EL (cell line): ENCODE measurements at regions not wholly inside any gene's neighbourhood (a gene's known extent, or its start where the extent isn't known, plus 50 kb on each side); places are given as distances from the start of the nearest gene placed in this dataset.

Experiments
- DNase-seq: peaks from one replicate; pipeline ENCODE4 v3.0.0-alpha.2; 2016

GRCh38 chr5:158552241-158552640 is 547.5 kb downstream of the EBF1 start:
- no peak for DNase-seq

DNA sequence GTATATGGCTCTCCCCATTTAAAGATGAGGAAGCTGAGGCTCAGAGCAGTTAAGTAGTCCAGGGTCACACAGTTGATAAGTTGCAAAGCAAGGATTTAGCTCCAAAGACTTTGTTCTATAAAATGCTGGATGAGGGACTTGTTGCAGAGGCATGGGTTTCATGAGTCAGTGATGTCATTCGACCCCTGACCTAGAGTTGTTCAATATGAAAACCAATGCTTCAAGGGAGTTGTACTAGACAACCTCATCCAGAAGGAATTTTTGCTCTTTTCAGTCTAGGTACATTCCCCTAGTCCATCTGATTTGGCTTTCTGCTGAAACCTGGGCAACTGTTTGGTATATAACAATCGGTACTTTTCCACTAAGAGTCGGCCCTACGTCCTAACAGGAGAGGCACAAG is 550.4 kb downstream of the EBF1 start:
- DNase-seq: peak; percentile 65

GRCh38 chr5:158546748-158547147 is 553.0 kb downstream of the EBF1 start:
- DNase-seq: no peak

GRCh38 chr5:158545949-158546530 is 553.7 kb downstream of the EBF1 start:
- no peak for DNase-seq

- DNase-seq: no peak
These were observed 555.1 kb downstream of the EBF1 start for GRCh38 chr5:158544388-158545339.

DNA sequence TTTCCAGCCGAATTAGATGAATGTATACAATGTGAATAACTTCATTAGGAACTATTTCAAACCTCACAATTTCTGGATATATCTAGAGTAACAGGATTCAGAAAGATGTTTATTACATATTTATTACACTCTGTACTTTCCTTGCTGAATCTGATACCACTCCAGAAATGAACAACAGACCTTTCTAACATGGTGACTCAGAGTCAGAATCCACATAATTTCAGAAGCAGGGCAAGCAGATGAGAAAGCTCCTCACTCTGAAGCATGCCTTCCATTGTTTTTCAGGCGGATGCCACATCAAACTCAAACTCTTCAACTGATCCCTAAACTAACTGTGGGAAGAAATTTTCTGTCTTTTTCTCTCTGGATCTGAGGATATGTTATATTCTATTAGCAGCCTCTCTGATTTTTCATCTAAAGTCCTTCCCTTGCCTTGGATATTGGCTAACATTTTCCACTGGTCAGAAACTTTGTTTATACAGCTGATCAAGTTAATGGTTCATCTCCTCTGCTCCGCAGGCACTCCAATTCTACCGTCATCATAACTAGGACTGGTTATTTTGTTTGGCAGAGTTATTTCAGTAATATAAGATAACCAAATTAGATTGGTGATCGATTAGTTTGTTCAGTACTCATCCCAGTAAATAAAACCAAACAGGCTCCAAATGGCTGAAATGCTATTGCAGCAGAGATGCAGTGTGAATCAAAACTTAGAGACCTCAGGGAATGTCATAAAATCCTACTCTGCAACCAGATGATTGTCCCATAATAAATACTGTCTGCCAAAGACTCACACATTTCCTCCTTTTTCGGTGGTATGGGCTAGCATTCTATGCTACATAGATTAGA is 556.0 kb downstream of the EBF1 start:
- DNase-seq: peak; percentile 23

- DNase-seq: no peak
These were observed 558.0 kb downstream of the EBF1 start for GRCh38 chr5:158541536-158542297.

DNA sequence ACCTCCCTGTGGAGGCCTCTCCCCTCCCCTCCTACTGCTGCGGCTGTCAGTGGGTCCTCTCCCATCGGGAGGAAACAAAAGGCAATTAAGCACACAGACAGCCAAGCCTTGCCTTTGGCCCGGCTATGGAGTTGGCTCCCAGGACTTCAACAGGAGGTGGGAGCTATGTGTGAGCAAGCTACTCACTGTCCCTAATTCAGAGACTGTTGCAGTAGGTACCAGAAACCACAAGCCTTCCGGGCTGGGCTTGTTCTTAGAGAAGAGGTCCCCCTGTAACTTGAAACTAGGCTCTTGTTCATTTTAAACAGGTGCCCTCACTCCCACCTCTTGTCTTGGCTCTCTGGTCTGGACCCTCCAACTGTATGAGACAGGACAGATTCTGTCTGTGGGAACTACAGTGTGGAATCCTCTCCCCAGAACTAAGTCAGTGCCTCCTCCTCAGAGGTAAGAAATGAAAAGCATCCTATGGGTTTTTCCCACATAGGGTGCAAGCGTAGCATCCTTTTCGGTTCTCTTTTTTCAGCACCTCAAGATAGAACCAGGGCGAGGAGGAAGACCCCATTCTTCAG is 561.1 kb downstream of the EBF1 start:
- DNase-seq: no peak

GRCh38 chr5:158537366-158537765 is 562.4 kb downstream of the EBF1 start:
- DNase-seq: no peak

DNA sequence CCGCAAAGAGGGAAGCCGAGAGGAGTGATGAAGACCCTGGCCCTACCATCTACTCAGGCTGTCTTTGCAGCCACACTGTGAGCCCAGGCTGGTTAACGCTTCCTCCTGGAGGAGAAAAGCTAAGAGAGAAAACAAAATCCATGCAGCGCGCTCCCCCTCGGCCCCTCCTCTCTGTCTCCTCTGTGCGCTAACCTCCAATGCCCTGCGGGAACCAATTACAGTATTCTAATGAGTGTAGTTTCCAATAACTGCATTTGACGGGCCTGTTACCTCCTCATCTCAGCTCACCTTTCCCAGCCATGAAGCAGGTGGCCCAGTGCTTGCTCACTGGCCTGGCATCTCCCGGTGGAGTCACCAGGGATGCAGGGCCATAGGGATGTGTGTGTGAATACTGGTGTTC is 565.5 kb downstream of the EBF1 start:
- DNase-seq: no peak

DNA sequence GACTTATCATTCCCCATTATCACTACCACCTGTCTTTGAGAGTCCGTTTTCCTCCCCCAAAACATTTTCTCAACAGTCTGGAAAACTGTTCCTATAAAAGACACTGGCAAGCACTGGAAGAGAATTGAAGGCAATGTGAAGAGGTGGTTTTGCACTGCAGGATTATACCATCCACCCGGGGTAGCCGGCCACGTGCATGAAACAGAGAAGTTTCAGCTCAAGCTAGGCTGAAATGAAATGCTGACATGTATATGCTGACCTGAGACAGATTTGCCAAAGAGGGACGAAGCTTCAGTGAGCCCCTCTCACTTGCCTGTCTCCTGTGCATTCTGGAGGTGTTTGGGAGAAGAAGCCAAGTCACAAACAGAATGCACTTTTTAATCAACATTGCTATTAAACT is 567.0 kb downstream of the EBF1 start:
- no peak for DNase-seq

GRCh38 chr5:158531860-158532259 is 567.9 kb downstream of the EBF1 start:
- no peak for DNase-seq

DNA sequence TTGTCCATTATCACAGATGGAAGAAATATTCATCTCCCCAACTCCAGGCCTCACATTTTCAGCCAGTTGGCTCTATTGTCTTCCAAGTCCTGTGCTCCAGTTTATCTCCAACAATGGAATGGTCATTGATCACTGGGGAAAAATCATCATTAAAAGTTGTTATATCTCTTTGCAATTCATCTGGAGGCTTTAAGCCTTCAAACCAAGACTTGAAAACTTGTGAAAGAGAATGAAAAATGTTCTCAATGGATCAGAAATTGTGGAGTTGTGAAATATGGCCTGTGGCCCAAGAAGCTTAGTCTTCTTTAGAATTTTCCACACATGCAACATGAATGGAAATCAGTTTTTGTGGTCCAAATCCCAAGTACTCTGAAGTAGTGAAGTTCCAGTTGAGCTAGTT is 569.6 kb downstream of the EBF1 start:
- no peak for DNase-seq

- no peak for DNase-seq
These were observed 570.3 kb downstream of the EBF1 start for GRCh38 chr5:158529454-158529853.

DNA sequence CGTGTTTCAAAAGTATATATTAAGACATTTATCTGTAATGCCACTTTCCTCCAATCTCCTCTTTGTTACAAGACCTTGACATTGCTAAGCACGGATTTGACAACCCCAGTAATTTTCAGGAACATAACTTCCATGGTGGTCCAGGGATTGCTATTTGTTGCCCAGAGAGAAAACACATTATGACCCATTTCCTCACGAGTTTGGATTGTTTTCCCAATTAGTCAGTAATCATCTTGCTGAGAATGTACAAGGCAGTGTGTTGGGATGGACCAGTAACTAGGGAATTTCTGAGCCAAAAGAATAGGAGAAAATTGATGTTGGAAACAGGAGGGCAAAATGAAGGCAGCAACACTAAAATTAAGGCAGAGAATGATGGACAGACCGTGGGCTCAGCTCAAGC is 574.1 kb downstream of the EBF1 start:
- no peak for DNase-seq

GRCh38 chr5:158524070-158524469 is 575.6 kb downstream of the EBF1 start:
- DNase-seq: no peak

- DNase-seq: no peak
These were observed 576.9 kb downstream of the EBF1 start for GRCh38 chr5:158522776-158523175.

GRCh38 chr5:158521995-158522394 is 577.7 kb downstream of the EBF1 start:
- DNase-seq: peak; percentile 5

DNA sequence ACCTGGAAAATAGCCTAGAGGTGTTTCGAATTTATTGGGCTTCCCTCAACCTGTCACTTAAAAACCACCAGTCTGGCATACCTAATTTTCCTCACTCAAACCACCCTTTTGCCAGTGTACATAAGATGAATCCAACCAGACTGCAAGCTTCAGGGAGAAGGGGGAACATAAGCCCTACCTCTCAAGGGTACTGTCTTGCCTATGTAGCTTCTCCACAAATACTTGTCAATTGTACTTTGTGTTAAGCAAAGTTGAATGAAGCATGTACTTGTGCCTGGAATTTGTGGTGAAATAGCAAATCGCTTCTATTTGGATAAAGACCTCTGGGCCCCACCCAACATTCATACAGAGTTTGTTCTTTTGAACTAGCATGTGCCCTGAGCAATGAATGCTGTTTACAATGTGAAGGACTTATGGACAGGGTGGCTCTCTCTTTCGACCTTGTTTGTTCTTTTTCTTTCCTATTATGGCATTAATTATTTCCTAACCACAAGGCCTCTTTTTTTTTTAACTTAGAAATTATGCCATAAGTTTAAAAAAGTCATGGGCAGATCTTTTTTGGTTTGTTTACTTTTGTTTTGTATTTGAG is 580.2 kb downstream of the EBF1 start:
- no peak for DNase-seq

- DNase-seq: no peak
These were observed 583.2 kb downstream of the EBF1 start for GRCh38 chr5:158516521-158516920.

- DNase-seq: no peak
These were observed 584.7 kb downstream of the EBF1 start for GRCh38 chr5:158514986-158515359.
